ENCODE measurements at regions not wholly inside any gene's neighbourhood (a gene's known extent, or its start where the extent isn't known, plus 50 kb on each side); places are given as distances from the start of the nearest gene placed in this dataset.

- H3K9me3 ChIP-seq = no peaks in the 10 kb centered on the region
- no peak for ATAC-seq (ENCODE audit: insufficient number of reproducible peaks, low FRiP score, low read depth)
Measured at GRCh38 chr4:187006189-187006618, 282.5 kb upstream of the FAT1 start.

GRCh38 chr4:187010052-187010451 is 286.4 kb upstream of the FAT1 start:
- Histone ChIP-seq H3K4me1 (ENCODE audit: control insufficient read depth in 1 of 2, low read depth in 2 of 2) (peaks cover 13 to 31% of the 10 kb centered on the region in 2 donors), H3K27ac (no peak overlapping the region), H3K4me3 (no peak overlapping the region), H3K27me3 (replicated peaks; ENCODE audit: insufficient read depth) (no peaks in the 10 kb centered on the region), H3K36me3 (no peaks in the 10 kb centered on the region), H3K9me3 (no peaks in the 10 kb centered on the region)
- no peak for TF ChIP-seq CTCF (IDR thresholded peaks at IDR 0.05)
- ATAC-seq (ENCODE audit: insufficient number of reproducible peaks, low FRiP score, low read depth) (no peak), DNase-seq (ENCODE audit: low spot score) (no peak)

More at GRCh38 chr4:187006189-187006618, 282.5 kb upstream of the FAT1 start:
- H3K36me3 ChIP-seq = no peaks in the 10 kb centered on the region
- no peaks in the 10 kb centered on the region for H3K27me3 ChIP-seq (replicated peaks; ENCODE audit: insufficient read depth)
- H3K27ac ChIP-seq = no peak overlapping the region
- no peak for TF ChIP-seq CTCF (IDR thresholded peaks at IDR 0.05)
- H3K4me3 ChIP-seq = no peak overlapping the region
- DNase-seq (ENCODE audit: low spot score) = no peak
- peaks cover 13 to 26% of the 10 kb centered on the region in 2 donors for H3K4me1 ChIP-seq (ENCODE audit: control insufficient read depth in 1 of 2, low read depth in 2 of 2)

GRCh38 chr4:187016101-187016500 is 292.4 kb upstream of the FAT1 start:
- no peak for ATAC-seq (ENCODE audit: insufficient number of reproducible peaks, low FRiP score, low read depth)
- no peaks in the 10 kb centered on the region for H3K36me3 ChIP-seq
- TF ChIP-seq CTCF (IDR thresholded peaks at IDR 0.05) = no peak
- no peaks in the 10 kb centered on the region for H3K27me3 ChIP-seq (replicated peaks; ENCODE audit: insufficient read depth)
- no peaks in the 10 kb centered on the region for H3K9me3 ChIP-seq
- no peak overlapping the region for H3K27ac ChIP-seq
- no peak overlapping the region for H3K4me3 ChIP-seq
- no peak for DNase-seq (ENCODE audit: low spot score)
- H3K4me1 ChIP-seq (ENCODE audit: control insufficient read depth in 1 of 2, low read depth in 2 of 2) = peaks cover 0 to 6% of the 10 kb centered on the region in 2 donors

GRCh38 chr4:187017147-187017546 is 293.5 kb upstream of the FAT1 start:
- no peaks in the 10 kb centered on the region for H3K9me3 ChIP-seq
- H3K27ac ChIP-seq = no peak overlapping the region
- ATAC-seq (ENCODE audit: insufficient number of reproducible peaks, low FRiP score, low read depth) (no peak), DNase-seq (ENCODE audit: low spot score) (no peak)
- no peaks in the 10 kb centered on the region for H3K27me3 ChIP-seq (replicated peaks; ENCODE audit: insufficient read depth)
- no peak for TF ChIP-seq CTCF (IDR thresholded peaks at IDR 0.05)
- H3K36me3 ChIP-seq = no peaks in the 10 kb centered on the region
- peaks cover 0 to 5% of the 10 kb centered on the region in 2 donors for H3K4me1 ChIP-seq (ENCODE audit: control insufficient read depth in 1 of 2, low read depth in 2 of 2)
- H3K4me3 ChIP-seq = no peak overlapping the region

GRCh38 chr4:187019896-187020295 is 296.2 kb upstream of the FAT1 start:
- Histone ChIP-seq H3K36me3 (no peaks in the 10 kb centered on the region), H3K4me1 (ENCODE audit: control insufficient read depth in 1 of 2, low read depth in 2 of 2) (no peaks in the 10 kb centered on the region), H3K27ac (no peak overlapping the region), H3K9me3 (no peaks in the 10 kb centered on the region), H3K4me3 (no peak overlapping the region), H3K27me3 (replicated peaks; ENCODE audit: insufficient read depth) (no peaks in the 10 kb centered on the region)
- no peak for DNase-seq (ENCODE audit: low spot score)
- no peak for TF ChIP-seq CTCF (IDR thresholded peaks at IDR 0.05)
- no peak for ATAC-seq (ENCODE audit: insufficient number of reproducible peaks, low FRiP score, low read depth)

Measured in thoracic aorta (tissue), 2 donors.